B cell (primary cell): ENCODE measurements at regions not wholly inside any gene's neighbourhood (a gene's known extent, or its start where the extent isn't known, plus 50 kb on each side); places are given as distances from the start of the nearest gene placed in this dataset.

Source experiments
- ATAC-seq: fragments of 200-7000 bp; cut with Tn5 transposase; one replicate; pipeline ENCODE4 v1.10.0; 2021; ENCODE audit warnings: low read depth, mild to moderate bottlenecking, moderate number of reproducible peaks, moderate library complexity
- CTCF ChIA-PET: fragments of 350-600 bp; sonication (Branson Sonifier 250); formaldehyde crosslinking; loops from one replicate; lab custom pipeline; 2021; ENCODE audit warnings: antibody characterized with exemption, inconsistent platforms; lab: Charles Lee
- POLR2A ChIA-PET: fragments of 350-600 bp; sonication (Branson Sonifier 250); formaldehyde crosslinking; loops from one replicate; lab custom pipeline; 2021; ENCODE audit warnings: antibody characterized with exemption; lab: Charles Lee
- DNase-seq: peaks from one replicate; pipeline ENCODE4 v3.0.0; 2013
- H2AFZ ChIP-seq: 2 replicates; pipeline ENCODE4 v1.6.1; 2012; ENCODE audit warnings: mild to moderate bottlenecking, low read depth, low read length; ENCODE audit not compliant: insufficient read depth, poor library complexity, severe bottlenecking
- H3K27ac ChIP-seq, 2 donors: 1 replicate in 1 of 2; 2 replicates in 1 of 2; pipeline ENCODE4 v1.5.1; 2012 to 2013; ENCODE audit warnings: low read length in 2 of 2, mild to moderate bottlenecking in 2 of 2, moderate library complexity in 1 of 2
- H3K27me3 ChIP-seq, 4 experiments: fragments of 200-600 bp in 1 of 4; sonication (generic) in 1 of 4; replicated peaks in 1 of 4; 1 replicate in 2 of 4; 2 replicates in 2 of 4; pipeline versions ENCODE4 v1.6.1 to v1.7.0; 2013 to 2016; ENCODE audit warnings: low read length in 3 of 4, mild to moderate bottlenecking in 2 of 4, mixed read lengths in 1 of 4, moderate library complexity in 1 of 4; ENCODE audit not compliant: insufficient read depth in 4 of 4, control insufficient read depth in 3 of 4; ENCODE audit errors: control extremely low read depth in 1 of 4
- H3K36me3 ChIP-seq, 2 experiments: replicated peaks in 1 of 2; 1 replicate in 1 of 2; 2 replicates in 1 of 2; pipeline versions ENCODE4 v1.6.1 to v1.7.1; 2013; ENCODE audit warnings: low read length in 1 of 2; ENCODE audit not compliant: insufficient read depth in 2 of 2, control insufficient read depth in 1 of 2; ENCODE audit errors: control extremely low read depth in 1 of 2, extremely low read depth in 1 of 2
- H3K4me1 ChIP-seq, 2 donors: fragments of 200-600 bp in 1 of 2; sonication (generic) in 1 of 2; 1 replicate in 1 of 2; 2 replicates in 1 of 2; pipeline versions ENCODE4 v1.5.1 to v1.6.1; 2013 to 2017; ENCODE audit warnings: low read length in 2 of 2; ENCODE audit not compliant: control insufficient read depth in 2 of 2, insufficient read depth in 2 of 2
- H3K4me2 ChIP-seq: replicated peaks from 2 replicates; pipeline ENCODE3; 2012; ENCODE audit warnings: mild to moderate bottlenecking, low read depth, low read length; ENCODE audit not compliant: poor library complexity, severe bottlenecking
- H3K4me3 ChIP-seq, 5 experiments: fragments of 200-600 bp in 1 of 5; sonication (generic) in 1 of 5; 1 replicate in 3 of 5; 2 replicates in 2 of 5; pipeline versions ENCODE4 v1.5.1 to v1.7.0; 2011 to 2016; ENCODE audit warnings: low read length in 4 of 5, mild to moderate bottlenecking in 4 of 5, low read depth in 2 of 5, control low read depth in 1 of 5, moderate library complexity in 1 of 5; ENCODE audit not compliant: insufficient read depth in 1 of 5; ENCODE audit errors: control extremely low read depth in 1 of 5, extremely low read depth in 1 of 5
- H3K79me2 ChIP-seq: fragments of 200-600 bp; sonication (generic); one replicate; pipeline ENCODE4 v1.6.0; 2016; ENCODE audit warnings: low read length; ENCODE audit not compliant: control insufficient read depth, insufficient read depth
- H3K9ac ChIP-seq: fragments of 200-600 bp; sonication (generic); 2 replicates; pipeline ENCODE4 v1.6.1; 2017; ENCODE audit warnings: mild to moderate bottlenecking, low read length, moderate library complexity
- H3K9me3 ChIP-seq, 3 donors: one replicate each; pipeline versions ENCODE4 v1.6.1 to v1.7.1; 2013; ENCODE audit warnings: low read length in 2 of 3; ENCODE audit not compliant: control insufficient read depth in 2 of 3, insufficient read depth in 1 of 3; ENCODE audit errors: control extremely low read depth in 1 of 3
- H4K20me1 ChIP-seq: 2 replicates; pipeline ENCODE4 v1.6.0; 2012; ENCODE audit warnings: mild to moderate bottlenecking, low read length; ENCODE audit not compliant: insufficient read depth, control insufficient read depth, poor library complexity, severe bottlenecking
- H3K27ac Mint-ChIP-seq: one replicate; pipeline ENCODE4 v1.8.0; 2021; ENCODE audit warnings: mixed read lengths
- H3K27me3 Mint-ChIP-seq: one replicate; pipeline ENCODE4 v1.8.0; 2021; ENCODE audit warnings: mixed read lengths
- H3K4me1 Mint-ChIP-seq: one replicate; pipeline ENCODE4 v1.8.0; 2021; ENCODE audit warnings: mixed read lengths
- H3K4me3 Mint-ChIP-seq: one replicate; pipeline ENCODE4 v1.8.0; 2021; ENCODE audit warnings: mixed read lengths
- H3K9me3 Mint-ChIP-seq: one replicate; pipeline ENCODE4 v1.8.0; 2022; ENCODE audit warnings: mixed read lengths; ENCODE audit not compliant: insufficient read depth
- EZH2 ChIP-seq: IDR thresholded peaks from 2 replicates; pipeline ENCODE4 v1.6.1; 2012; ENCODE audit warnings: borderline replicate concordance, low read depth, mild to moderate bottlenecking, moderate library complexity, low read length; ENCODE audit not compliant: insufficient read depth, poor library complexity, severe bottlenecking
- WGBS: methylation state at CpG from one replicate; pipeline ENCODE4 v1.1.5; 2013; ENCODE audit warnings: missing lambda C conversion rate; ENCODE audit not compliant: insufficient coverage; 5-methylcytosine and 5-hydroxymethylcytosine counted together
- intact Hi-C: fragments of 100-400 bp; cut with micrococcal nuclease; formaldehyde crosslinking; loops from one replicate; pipeline ENCODE4 v1.10.0; 2022
- TF ChIP-seq, protein P1 (sequence below): fragments of 200-600 bp; IDR thresholded peaks from one replicate; pipeline ENCODE4 v1.8.0; 2022; ENCODE audit warnings: antibody characterized with exemption, mild to moderate bottlenecking

DNA sequence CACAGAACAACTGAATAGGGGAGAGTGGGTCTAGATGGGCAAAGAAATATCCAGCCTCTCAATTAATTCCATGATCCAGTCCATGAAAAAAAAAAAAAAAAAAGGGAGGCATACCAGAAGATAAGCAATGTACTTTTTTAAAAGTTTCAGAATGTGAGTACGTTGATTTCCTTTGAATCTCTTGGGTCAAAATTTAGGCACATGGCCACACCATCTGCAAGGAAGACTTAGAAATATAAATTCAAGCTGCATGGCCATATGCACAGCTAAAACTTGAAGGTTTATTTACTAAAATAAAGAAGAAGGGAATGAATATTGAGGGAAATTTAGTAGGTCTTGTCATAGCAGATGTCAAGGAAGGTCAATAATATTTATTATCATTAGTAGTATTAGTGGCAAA, 286.5 kb upstream of the CDH7 start:
- CTCF ChIA-PET: no interaction called here
- no peak overlapping the region for H3K27ac ChIP-seq
- Mint-ChIP-seq H3K4me1 (no peaks in the 10 kb centered on the region), H3K4me3 (no peak overlapping the region), H3K27me3 (no peaks in the 10 kb centered on the region), H3K27ac (no peak overlapping the region), H3K9me3 (no peaks in the 10 kb centered on the region)
- H3K9ac ChIP-seq: no peak overlapping the region
- H3K36me3 ChIP-seq: no peaks in the 10 kb centered on the region
- H4K20me1 ChIP-seq: no peaks in the 10 kb centered on the region
- intact Hi-C loops: no loop called here
- H3K9me3 ChIP-seq: no peaks in the 10 kb centered on the region
- POLR2A ChIA-PET: no interaction called here
- H3K27me3 ChIP-seq: no peaks in the 10 kb centered on the region
- TF ChIP-seq, protein P1, sequence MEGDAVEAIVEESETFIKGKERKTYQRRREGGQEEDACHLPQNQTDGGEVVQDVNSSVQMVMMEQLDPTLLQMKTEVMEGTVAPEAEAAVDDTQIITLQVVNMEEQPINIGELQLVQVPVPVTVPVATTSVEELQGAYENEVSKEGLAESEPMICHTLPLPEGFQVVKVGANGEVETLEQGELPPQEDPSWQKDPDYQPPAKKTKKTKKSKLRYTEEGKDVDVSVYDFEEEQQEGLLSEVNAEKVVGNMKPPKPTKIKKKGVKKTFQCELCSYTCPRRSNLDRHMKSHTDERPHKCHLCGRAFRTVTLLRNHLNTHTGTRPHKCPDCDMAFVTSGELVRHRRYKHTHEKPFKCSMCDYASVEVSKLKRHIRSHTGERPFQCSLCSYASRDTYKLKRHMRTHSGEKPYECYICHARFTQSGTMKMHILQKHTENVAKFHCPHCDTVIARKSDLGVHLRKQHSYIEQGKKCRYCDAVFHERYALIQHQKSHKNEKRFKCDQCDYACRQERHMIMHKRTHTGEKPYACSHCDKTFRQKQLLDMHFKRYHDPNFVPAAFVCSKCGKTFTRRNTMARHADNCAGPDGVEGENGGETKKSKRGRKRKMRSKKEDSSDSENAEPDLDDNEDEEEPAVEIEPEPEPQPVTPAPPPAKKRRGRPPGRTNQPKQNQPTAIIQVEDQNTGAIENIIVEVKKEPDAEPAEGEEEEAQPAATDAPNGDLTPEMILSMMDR: no peak
- TF ChIP-seq EZH2: no peak
- no CpG with 5 or more reads among the region's 1 CpG for WGBS
- ATAC-seq (no peak), DNase-seq (no peak)
- no peak overlapping the region for H3K4me3 ChIP-seq
- H3K4me1 ChIP-seq: no peaks in the 10 kb centered on the region
- no peaks in the 10 kb centered on the region for H3K79me2 ChIP-seq
- no peak overlapping the region for H3K4me2 ChIP-seq
- H2AFZ ChIP-seq: no peak overlapping the region

DNA sequence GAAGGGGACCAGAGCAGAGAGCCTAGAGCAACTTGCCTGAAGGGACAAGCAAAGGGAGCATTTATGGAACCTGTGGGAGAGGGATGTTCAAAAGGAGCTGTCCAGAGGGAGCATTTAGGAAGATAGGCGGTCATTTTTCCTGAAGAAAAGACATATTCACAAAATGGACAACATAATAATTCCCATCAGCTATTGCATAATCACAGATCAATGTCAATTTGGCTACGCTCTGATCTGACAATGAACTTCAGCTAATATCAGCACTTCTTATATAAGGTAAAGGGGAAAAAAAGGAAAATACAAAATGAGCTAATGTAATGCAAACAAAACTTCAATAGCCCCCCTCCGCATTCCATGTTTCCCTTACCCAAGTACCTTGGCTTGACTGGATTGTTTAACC, 291.1 kb upstream of the CDH7 start:
- no peak overlapping the region for H3K27ac ChIP-seq
- H3K9ac ChIP-seq: no peak overlapping the region
- no peaks in the 10 kb centered on the region for H4K20me1 ChIP-seq
- CTCF ChIA-PET: no interaction called here
- no peaks in the 10 kb centered on the region for H3K9me3 Mint-ChIP-seq
- H3K4me2 ChIP-seq: no peak overlapping the region
- no peaks in the 10 kb centered on the region for H3K27me3 ChIP-seq
- POLR2A ChIA-PET: no interaction called here
- no peaks in the 10 kb centered on the region for H3K9me3 ChIP-seq
- no peak overlapping the region for H2AFZ ChIP-seq
- WGBS: 80% methylated on average over 1 of the region's 3 CpGs
- H3K4me1 ChIP-seq: no peaks in the 10 kb centered on the region
- DNase-seq: no peak
- no peak overlapping the region for H3K4me3 ChIP-seq
- ATAC-seq: no peak
- intact Hi-C loops: no loop called here
- no peak overlapping the region for H3K4me3 Mint-ChIP-seq
- H3K79me2 ChIP-seq: no peaks in the 10 kb centered on the region
- H3K27ac Mint-ChIP-seq: no peak overlapping the region
- no peak for TF ChIP-seq EZH2
- TF ChIP-seq, protein P1: no peak
- no peaks in the 10 kb centered on the region for H3K36me3 ChIP-seq
- no peaks in the 10 kb centered on the region for H3K27me3 Mint-ChIP-seq
- H3K4me1 Mint-ChIP-seq: no peaks in the 10 kb centered on the region
